Activated CD4-positive, alpha-beta T cell treated with anti-CD3 and anti-CD28 coated beads for 36 hours (primary cell): ENCODE measurements at regions not wholly inside any gene's neighbourhood (a gene's known extent, or its start where the extent isn't known, plus 50 kb on each side); places are given as distances from the start of the nearest gene placed in this dataset.
A peak's percentile ranks its signal among the peaks of the same experiment; 100 is the strongest.

Experiments used
- ATAC-seq: fragments of 200-7000 bp; cut with Tn5 transposase; one replicate; pipeline ENCODE4 v1.10.0; 2021; ENCODE audit warnings: mild to moderate bottlenecking, moderate library complexity
- CTCF ChIA-PET: fragments of 350-600 bp; sonication (Branson Sonifier 250); formaldehyde crosslinking; loops from one replicate; lab custom pipeline; 2021; ENCODE audit warnings: antibody characterized with exemption; lab: Charles Lee
- POLR2A ChIA-PET: fragments of 350-600 bp; sonication (Branson Sonifier 250); formaldehyde crosslinking; loops from one replicate; lab custom pipeline; 2021; ENCODE audit warnings: antibody characterized with exemption, inconsistent platforms; lab: Charles Lee
- DNase-seq: peaks from one replicate; pipeline ENCODE4 v3.0.0-alpha.2; 2020
- H3K27ac Mint-ChIP-seq: one replicate; pipeline ENCODE4 v1.8.0; 2021; ENCODE audit warnings: mixed read lengths
- H3K27me3 Mint-ChIP-seq: one replicate; pipeline ENCODE4 v1.8.0; 2021; ENCODE audit warnings: mixed read lengths
- H3K36me3 Mint-ChIP-seq: one replicate; pipeline ENCODE4 v1.8.0; 2021; ENCODE audit warnings: low read depth, mixed read lengths
- H3K4me1 Mint-ChIP-seq: one replicate; pipeline ENCODE4 v1.8.0; 2021; ENCODE audit warnings: mixed read lengths
- H3K4me3 Mint-ChIP-seq: one replicate; pipeline ENCODE4 v1.8.0; 2021; ENCODE audit warnings: mild to moderate bottlenecking, moderate library complexity, mixed read lengths
- H3K9me3 Mint-ChIP-seq: one replicate; pipeline ENCODE4 v1.8.0; 2021; ENCODE audit warnings: low read depth, mixed read lengths
- intact Hi-C, 2 experiments: fragments of 100-400 bp; cut with DNase I in 1 of 2; cut with micrococcal nuclease in 1 of 2; formaldehyde crosslinking; loops; one replicate each; pipeline versions ENCODE4 v1.14.2 to v1.15.1; 2022 to 2024; cut with DNase I, micrococcal nuclease

GRCh38 chr7:31236868-31237267, 103.7 kb downstream of the NEUROD6 start:
- ATAC-seq (no peak), DNase-seq (no peak)
- no peak overlapping the region for H3K4me3 Mint-ChIP-seq
- no peaks in the 10 kb centered on the region for H3K27me3 Mint-ChIP-seq
- H3K9me3 Mint-ChIP-seq, result no peaks in the 10 kb centered on the region
- CTCF ChIA-PET, result interaction anchor here (0.6 kb wide), 1 partner anchor 771 kb away, joined by 3 read pairs; no protein-coding TSS in a partner anchor
- no peak overlapping the region for H3K27ac Mint-ChIP-seq
- POLR2A ChIA-PET, result no interaction called here
- no peaks in the 10 kb centered on the region for H3K36me3 Mint-ChIP-seq
- intact Hi-C loops, result no loop called here
- no peaks in the 10 kb centered on the region for H3K4me1 Mint-ChIP-seq

DNA sequence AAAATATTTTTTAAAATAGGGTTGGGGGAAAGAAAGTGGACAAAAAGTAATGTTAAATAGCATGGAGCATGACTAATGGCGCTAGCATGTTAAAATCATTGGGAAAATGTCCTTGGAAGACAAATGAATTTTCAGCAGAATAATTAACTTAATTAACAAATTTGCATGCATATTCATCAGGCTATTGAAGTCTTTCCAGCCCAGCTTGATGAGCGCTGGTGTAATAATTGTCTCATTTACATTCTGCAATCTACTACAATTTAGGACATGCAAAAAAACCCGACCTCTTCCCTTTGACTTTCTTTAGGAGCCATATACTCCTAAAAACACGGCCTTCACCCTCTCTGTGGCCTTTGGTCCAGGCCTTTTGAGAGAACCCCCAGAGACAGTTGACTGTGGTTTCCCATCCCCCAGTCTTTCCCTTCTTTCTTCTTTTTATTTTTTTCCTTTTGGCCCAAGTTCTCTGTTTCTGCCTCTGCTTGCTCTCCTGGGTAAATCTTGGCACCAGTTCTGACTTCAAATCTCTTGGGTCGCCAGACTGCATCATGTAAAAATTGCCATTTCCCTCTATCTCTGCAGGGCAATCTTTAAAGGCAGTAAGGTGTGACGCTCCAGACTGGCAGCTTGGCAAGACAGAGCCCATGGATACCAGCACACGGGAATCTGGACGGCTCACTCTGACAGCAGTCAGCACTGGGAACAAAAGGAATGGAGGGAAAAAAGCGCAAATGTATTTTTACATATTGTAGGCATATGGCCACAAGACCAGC, 105.5 kb downstream of the NEUROD6 start:
- ChIA-PET POLR2A (no interaction called here), CTCF (no interaction called here)
- H3K27ac Mint-ChIP-seq, result no peak overlapping the region
- H3K36me3 Mint-ChIP-seq, result no peaks in the 10 kb centered on the region
- ATAC-seq (no peak), DNase-seq (no peak)
- intact Hi-C loops, result no loop called here
- no peaks in the 10 kb centered on the region for H3K4me1 Mint-ChIP-seq
- H3K4me3 Mint-ChIP-seq, result no peak overlapping the region
- H3K27me3 Mint-ChIP-seq, result no peaks in the 10 kb centered on the region
- no peaks in the 10 kb centered on the region for H3K9me3 Mint-ChIP-seq

GRCh38 chr7:31228957-31229356, 111.6 kb downstream of the NEUROD6 start:
- ChIA-PET POLR2A (no interaction called here), CTCF (no interaction called here)
- no peak overlapping the region for H3K27ac Mint-ChIP-seq
- H3K4me3 Mint-ChIP-seq, result no peak overlapping the region
- H3K36me3 Mint-ChIP-seq, result no peaks in the 10 kb centered on the region
- ATAC-seq (no peak), DNase-seq (no peak)
- intact Hi-C loops, result no loop called here
- peaks cover 14% of the 10 kb centered on the region for H3K9me3 Mint-ChIP-seq
- H3K27me3 Mint-ChIP-seq, result no peaks in the 10 kb centered on the region
- no peaks in the 10 kb centered on the region for H3K4me1 Mint-ChIP-seq

DNA sequence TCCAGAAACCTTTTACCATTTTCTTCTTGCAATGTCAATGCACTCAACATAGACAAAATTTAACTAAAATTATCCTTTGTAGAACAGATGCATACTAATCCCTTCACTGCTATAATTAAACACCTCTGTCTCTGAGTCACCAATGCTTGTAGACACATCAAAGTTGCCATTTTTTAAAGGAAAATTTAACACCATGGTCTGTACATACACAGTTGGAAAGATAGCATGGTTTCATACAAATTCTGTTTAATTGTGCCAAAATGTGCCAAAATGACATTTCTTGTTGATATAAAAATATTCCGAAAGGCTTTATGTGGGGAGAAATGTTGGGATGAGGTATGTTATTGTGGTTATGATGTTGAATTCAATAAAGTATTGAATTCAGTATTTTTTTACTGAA, 125.8 kb downstream of the NEUROD6 start:
- Mint-ChIP-seq H3K4me1 (no peaks in the 10 kb centered on the region), H3K4me3 (no peak overlapping the region)

DNA sequence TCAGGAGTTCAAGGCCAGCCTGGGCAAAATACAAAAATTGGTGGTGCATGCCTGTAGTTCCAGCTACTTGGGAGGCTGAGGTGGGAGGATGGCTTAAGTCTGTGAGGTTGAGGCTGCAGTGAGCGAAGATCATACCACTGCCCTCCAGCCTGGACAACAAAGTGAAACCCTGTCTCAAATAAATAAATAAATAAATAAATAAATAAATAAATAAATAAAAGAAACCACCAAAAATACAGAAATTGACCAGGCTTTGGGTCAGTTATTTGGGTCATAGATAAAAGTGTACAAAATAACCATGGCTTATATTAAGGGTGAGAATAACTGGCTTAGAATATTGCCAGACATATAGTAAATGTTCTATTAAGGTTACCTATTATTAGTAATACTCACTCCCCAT, 129.2 kb downstream of the NEUROD6 start:
- ATAC-seq (no peak), DNase-seq (no peak)
- intact Hi-C loops, result no loop called here
- Mint-ChIP-seq H3K4me1 (no peaks in the 10 kb centered on the region), H3K9me3 (peaks cover 1% of the 10 kb centered on the region), H3K36me3 (no peaks in the 10 kb centered on the region), H3K27me3 (no peaks in the 10 kb centered on the region), H3K4me3 (no peak overlapping the region), H3K27ac (no peak overlapping the region)
- ChIA-PET POLR2A (no interaction called here), CTCF (interaction anchor here (0.5 kb wide), 1 partner anchor 77 kb away, joined by 3 read pairs; no protein-coding TSS in a partner anchor)

More for the DNA sequence above, 125.8 kb downstream of the NEUROD6 start:
- CTCF ChIA-PET, result no interaction called here
- DNase-seq, result no peak
- intact Hi-C loops, result no loop called here
- ATAC-seq, result no peak
- H3K36me3 Mint-ChIP-seq, result no peaks in the 10 kb centered on the region
- H3K27ac Mint-ChIP-seq, result no peak overlapping the region
- no peaks in the 10 kb centered on the region for H3K27me3 Mint-ChIP-seq
- POLR2A ChIA-PET, result no interaction called here
- H3K9me3 Mint-ChIP-seq, result no peaks in the 10 kb centered on the region

GRCh38 chr7:31204071-31204470, 136.5 kb downstream of the NEUROD6 start:
- Mint-ChIP-seq H3K27me3 (peaks cover 4% of the 10 kb centered on the region), H3K27ac (no peak overlapping the region), H3K9me3 (peaks cover 5% of the 10 kb centered on the region), H3K36me3 (no peaks in the 10 kb centered on the region), H3K4me1 (no peaks in the 10 kb centered on the region), H3K4me3 (no peak overlapping the region)
- intact Hi-C loops, result no loop called here
- ATAC-seq, result no peak
- POLR2A ChIA-PET, result no interaction called here
- no peak for DNase-seq
- CTCF ChIA-PET, result no interaction called here

- Mint-ChIP-seq H3K4me3 (no peak overlapping the region), H3K27me3 (peaks cover 4% of the 10 kb centered on the region), H3K36me3 (no peaks in the 10 kb centered on the region), H3K9me3 (peaks cover 5% of the 10 kb centered on the region), H3K4me1 (no peaks in the 10 kb centered on the region), H3K27ac (no peak overlapping the region)
- no peak for DNase-seq
- POLR2A ChIA-PET, result no interaction called here
- no peak for ATAC-seq
- intact Hi-C loops, result no loop called here
- CTCF ChIA-PET, result no interaction called here
These were observed 137.0 kb downstream of the NEUROD6 start for GRCh38 chr7:31203551-31203950.

DNA sequence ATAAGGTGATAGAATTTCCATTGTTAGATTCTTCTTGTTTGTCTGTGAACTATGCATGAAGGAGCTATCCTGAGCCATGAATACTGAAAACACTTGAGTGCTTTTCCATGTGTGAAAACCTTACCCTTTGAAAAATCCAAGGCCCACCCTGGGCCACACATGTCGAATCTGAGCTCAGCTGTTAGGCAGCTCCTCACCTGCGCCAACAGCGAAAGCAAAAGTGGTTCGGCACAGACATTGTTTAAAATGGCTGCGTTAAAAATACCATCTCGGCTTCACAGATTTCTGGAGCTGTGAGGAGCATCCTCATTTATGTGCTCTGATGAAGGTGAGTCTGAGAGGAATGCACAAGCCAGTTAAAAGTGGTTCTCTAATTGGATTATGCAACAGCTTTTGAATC, 137.7 kb downstream of the NEUROD6 start:
- no peaks in the 10 kb centered on the region for H3K36me3 Mint-ChIP-seq
- ChIA-PET POLR2A (no interaction called here), CTCF (no interaction called here)
- H3K4me3 Mint-ChIP-seq, result no peak overlapping the region
- H3K27me3 Mint-ChIP-seq, result peaks cover 4% of the 10 kb centered on the region
- intact Hi-C loops, result no loop called here
- H3K4me1 Mint-ChIP-seq, result no peaks in the 10 kb centered on the region
- no peak overlapping the region for H3K27ac Mint-ChIP-seq
- ATAC-seq, result no peak
- peaks cover 6% of the 10 kb centered on the region for H3K9me3 Mint-ChIP-seq
- DNase-seq, result no peak

- Mint-ChIP-seq H3K4me1 (no peaks in the 10 kb centered on the region), H3K27me3 (peaks cover 21% of the 10 kb centered on the region), H3K9me3 (peaks cover 1% of the 10 kb centered on the region), H3K36me3 (no peaks in the 10 kb centered on the region), H3K27ac (no peak overlapping the region), H3K4me3 (no peak overlapping the region)
- intact Hi-C loops, result loop anchor here in 1 of 2 experiments (5.0 kb wide), 1 partner anchor 544 kb away; no protein-coding TSS in a partner anchor
- CTCF ChIA-PET, result interaction anchor here (0.6 to 1.2 kb wide), 4 partner anchors 53 to 441 kb away, joined by 3 read pairs; no protein-coding TSS in a partner anchor
- ATAC-seq, result no peak
- peak; percentile 49 for DNase-seq
- POLR2A ChIA-PET, result no interaction called here
These were observed 140.9 kb downstream of the ADCYAP1R1 start for GRCh38 chr7:31192986-31193385.

- Mint-ChIP-seq H3K4me3 (no peak overlapping the region), H3K27me3 (peaks cover 20% of the 10 kb centered on the region), H3K9me3 (no peaks in the 10 kb centered on the region), H3K36me3 (no peaks in the 10 kb centered on the region), H3K27ac (no peak overlapping the region), H3K4me1 (no peaks in the 10 kb centered on the region)
- ChIA-PET POLR2A (no interaction called here), CTCF (no interaction called here)
- ATAC-seq (no peak), DNase-seq (no peak)
- intact Hi-C loops, result loop anchor here in 1 of 2 experiments (5.0 kb wide), 1 partner anchor 546 kb away; no protein-coding TSS in a partner anchor
These were observed 138.8 kb downstream of the ADCYAP1R1 start for GRCh38 chr7:31190906-31191305.

DNA sequence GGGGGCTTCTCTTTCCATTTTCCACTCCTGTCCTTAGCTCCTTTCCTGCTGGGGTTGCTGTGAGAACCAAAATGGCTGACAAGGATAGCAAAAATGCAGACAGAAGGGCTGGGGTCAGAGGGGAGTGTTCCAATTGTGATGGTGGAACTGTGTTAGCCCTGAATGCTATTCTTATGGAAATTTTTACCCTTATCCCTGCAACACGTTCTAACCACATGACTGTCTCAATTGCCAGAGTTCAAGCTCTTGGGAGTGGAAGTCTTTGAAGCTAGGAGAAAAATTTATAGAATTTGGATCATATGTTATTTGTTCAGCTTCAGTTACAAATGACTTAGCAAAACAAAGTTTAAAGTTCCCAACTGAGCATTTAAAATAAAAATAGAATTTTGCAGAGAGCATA, 134.1 kb downstream of the ADCYAP1R1 start:
- no peak for ATAC-seq
- POLR2A ChIA-PET, result no interaction called here
- intact Hi-C loops, result no loop called here
- H3K9me3 Mint-ChIP-seq, result peaks cover 2% of the 10 kb centered on the region
- no peaks in the 10 kb centered on the region for H3K36me3 Mint-ChIP-seq
- H3K27ac Mint-ChIP-seq, result no peak overlapping the region
- no peaks in the 10 kb centered on the region for H3K4me1 Mint-ChIP-seq
- H3K4me3 Mint-ChIP-seq, result no peak overlapping the region
- H3K27me3 Mint-ChIP-seq, result peaks cover 3% of the 10 kb centered on the region
- DNase-seq, result no peak
- CTCF ChIA-PET, result interaction anchor here (0.7 kb wide), 1 partner anchor 53 kb away, joined by 3 read pairs; no protein-coding TSS in a partner anchor

- intact Hi-C loops, result no loop called here
These were observed 123.6 kb downstream of the ADCYAP1R1 start for GRCh38 chr7:31175672-31176071.

More at GRCh38 chr7:31175672-31176071, 123.6 kb downstream of the ADCYAP1R1 start:
- ChIA-PET CTCF (no interaction called here), POLR2A (no interaction called here)
- Mint-ChIP-seq H3K27me3 (peaks cover 4% of the 10 kb centered on the region), H3K36me3 (no peaks in the 10 kb centered on the region), H3K9me3 (no peaks in the 10 kb centered on the region), H3K4me1 (no peaks in the 10 kb centered on the region), H3K4me3 (no peak overlapping the region), H3K27ac (no peak overlapping the region)
- no peak for ATAC-seq
- no peak for DNase-seq
